ENCODE measurements at regions not wholly inside any gene's neighbourhood (a gene's known extent, or its start where the extent isn't known, plus 50 kb on each side); places are given as distances from the start of the nearest gene placed in this dataset.
"Not testable (repeated sequence)": the region's sequence is repeated elsewhere in the genome, so short reads cannot be mapped to it uniquely, and the experiment has no call there.

GRCh38 chr4:134628066-134628465, 426.5 kb upstream of the PABPC4L start:
- no peak for TF ChIP-seq CTCF (IDR thresholded peaks at IDR 0.05; ENCODE audit: low read depth, low read length, missing control alignments)
- DNase-seq (ENCODE audit: low read depth), result peak; percentile 2
- H3K4me3 ChIP-seq (ENCODE audit: low read depth, low read length), result no peak overlapping the region
- in situ Hi-C loops (cut with HindIII; ENCODE audit: low sequenced_read_pairs), result no loop called here

DNA sequence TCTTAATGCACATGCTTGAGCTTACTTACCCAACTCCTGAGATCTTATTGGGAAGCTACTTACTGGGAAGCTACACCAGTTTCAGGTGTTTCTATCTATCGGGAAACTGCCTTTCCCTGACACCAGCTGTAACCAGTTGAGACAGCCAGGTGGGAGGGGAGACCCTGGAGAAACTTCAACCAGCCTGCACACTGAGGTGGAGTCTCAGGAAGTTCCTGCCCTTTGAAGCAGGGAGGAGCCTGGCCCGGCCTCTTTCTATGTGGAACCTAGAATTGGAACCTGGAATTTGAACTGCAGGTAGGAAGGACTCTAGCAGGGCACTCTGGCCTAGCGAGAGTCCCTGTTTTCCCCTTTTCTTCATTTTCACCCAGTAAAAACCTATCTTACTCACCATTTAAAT, 425.8 kb upstream of the PABPC4L start:
- in situ Hi-C loops (cut with HindIII; ENCODE audit: low sequenced_read_pairs), result no loop called here
- no peak for DNase-seq (ENCODE audit: low read depth)
- TF ChIP-seq CTCF (IDR thresholded peaks at IDR 0.05; ENCODE audit: low read depth, low read length, missing control alignments), result no peak
- H3K4me3 ChIP-seq (ENCODE audit: low read depth, low read length), result no peak overlapping the region

DNA sequence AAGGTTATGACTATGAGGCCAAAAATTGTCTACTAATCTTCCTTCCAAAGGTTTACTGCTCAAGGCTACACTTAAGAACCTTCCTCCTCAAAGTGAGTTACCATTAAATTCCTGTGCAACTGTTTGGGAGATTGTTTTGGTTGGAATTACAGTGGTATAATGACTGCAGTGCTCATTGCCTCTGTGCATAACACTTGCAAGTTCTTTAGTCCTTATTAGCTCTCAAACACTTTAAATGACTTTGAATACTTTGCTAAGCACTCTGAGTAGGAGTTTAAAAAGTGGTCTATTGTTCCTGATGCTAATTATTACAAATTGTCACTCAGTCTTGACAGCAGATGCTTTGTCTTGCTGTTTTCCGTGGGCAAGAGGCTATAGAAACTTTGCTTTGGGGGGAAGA, 422.8 kb upstream of the PABPC4L start:
- no peak for TF ChIP-seq CTCF (IDR thresholded peaks at IDR 0.05; ENCODE audit: low read depth, low read length, missing control alignments)
- no peak for DNase-seq (ENCODE audit: low read depth)
- H3K4me3 ChIP-seq (ENCODE audit: low read depth, low read length), result no peak overlapping the region
- in situ Hi-C loops (cut with HindIII; ENCODE audit: low sequenced_read_pairs), result no loop called here

DNA sequence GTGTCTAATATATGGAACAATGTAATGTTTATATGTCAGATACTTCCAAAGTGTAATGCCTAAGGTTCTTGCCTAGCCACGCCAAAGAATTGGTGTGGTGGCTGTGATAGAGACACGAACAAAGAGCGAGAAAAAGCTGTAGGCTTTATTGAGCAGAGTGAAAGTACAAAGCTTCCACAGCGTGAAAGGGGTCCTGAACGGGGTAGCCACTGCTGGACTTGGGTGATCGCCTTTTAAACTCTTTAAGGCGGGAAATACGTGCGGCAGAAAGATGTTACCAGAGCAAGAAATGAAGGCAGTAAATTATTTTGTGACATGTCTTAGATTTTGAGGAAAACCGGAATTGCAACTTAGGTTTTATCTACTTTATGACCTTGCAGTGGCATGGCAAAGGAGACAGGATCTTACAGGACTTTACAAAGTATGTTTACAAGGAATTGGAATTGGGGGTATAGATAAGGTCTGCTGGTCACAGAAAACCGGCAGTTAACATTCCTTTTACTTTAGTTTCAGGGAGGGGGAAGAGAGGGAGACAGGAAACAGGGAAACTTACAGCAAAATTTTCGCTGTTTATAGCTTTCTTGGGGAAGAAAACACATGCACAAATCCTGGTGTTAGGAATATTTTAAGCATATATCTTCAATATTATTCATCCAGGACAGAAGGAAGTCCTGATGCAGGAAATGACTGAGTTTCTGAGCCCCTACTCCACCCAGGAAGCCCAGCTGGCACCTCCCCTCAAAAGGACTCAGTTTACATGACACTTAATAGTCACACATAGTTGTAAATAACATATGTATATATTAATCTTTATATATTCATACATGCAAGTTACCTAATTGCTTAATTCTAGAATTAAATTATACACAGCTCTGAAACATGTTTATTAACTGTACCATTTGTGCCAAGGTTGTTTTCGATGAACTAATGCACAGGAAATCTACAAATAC, 421.3 kb upstream of the PABPC4L start:
- DNase-seq (ENCODE audit: low read depth); in situ Hi-C loops (cut with HindIII; ENCODE audit: low sequenced_read_pairs); H3K4me3 ChIP-seq (ENCODE audit: low read depth, low read length): not testable (repeated sequence)

DNA sequence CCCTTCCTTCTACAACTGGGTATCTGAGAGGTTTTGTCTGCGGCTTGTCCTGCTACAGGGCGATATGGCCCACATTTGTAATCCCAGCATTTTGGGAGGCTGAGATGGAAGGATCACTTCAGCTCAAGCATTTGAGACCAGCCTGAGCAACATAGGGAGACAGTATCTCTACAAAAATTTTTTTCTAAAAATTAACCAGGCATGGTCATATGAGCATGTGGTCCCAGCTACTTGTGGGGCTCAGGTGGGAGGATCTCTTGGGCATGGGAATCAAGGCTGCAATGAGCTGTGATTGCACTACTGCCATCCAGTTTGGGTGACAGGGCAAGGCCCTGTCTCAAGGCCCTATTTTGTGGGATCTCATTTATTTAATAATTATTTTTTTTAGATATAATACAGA, 420.6 kb upstream of the PABPC4L start:
- H3K4me3 ChIP-seq (ENCODE audit: low read depth, low read length), result no peak overlapping the region
- DNase-seq (ENCODE audit: low read depth), result no peak
- in situ Hi-C loops (cut with HindIII; ENCODE audit: low sequenced_read_pairs), result no loop called here
- TF ChIP-seq CTCF (IDR thresholded peaks at IDR 0.05; ENCODE audit: low read depth, low read length, missing control alignments), result no peak

DNA sequence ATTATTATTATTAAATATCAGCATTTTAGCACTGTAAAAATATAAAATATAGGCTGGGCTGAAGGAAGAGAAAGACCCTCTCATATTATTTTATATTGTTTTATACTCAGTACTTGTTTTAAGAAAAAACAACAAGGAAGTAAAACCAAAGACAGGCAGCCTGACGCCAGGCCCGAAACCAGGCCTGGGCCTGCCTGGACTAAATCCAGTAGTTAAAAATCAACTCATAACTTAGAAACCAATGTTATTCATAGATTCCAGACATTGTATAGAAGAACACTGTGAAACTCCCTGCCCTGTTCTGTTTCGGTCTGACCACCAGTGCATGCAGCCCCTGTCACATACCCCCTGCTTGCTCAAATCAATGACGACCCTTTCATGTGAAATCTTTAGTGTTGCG, 420.1 kb upstream of the PABPC4L start:
- DNase-seq (ENCODE audit: low read depth); H3K4me3 ChIP-seq (ENCODE audit: low read depth, low read length): not testable (repeated sequence)

GRCh38 chr4:134610956-134611355, 409.4 kb upstream of the PABPC4L start:
- no peak for TF ChIP-seq CTCF (IDR thresholded peaks at IDR 0.05; ENCODE audit: low read depth, low read length, missing control alignments)
- DNase-seq (ENCODE audit: low read depth), result no peak
- no peak overlapping the region for H3K4me3 ChIP-seq (ENCODE audit: low read depth, low read length)
- in situ Hi-C loops (cut with HindIII; ENCODE audit: low sequenced_read_pairs), result no loop called here

More for the DNA sequence above, 420.1 kb upstream of the PABPC4L start:
- in situ Hi-C loops (cut with HindIII; ENCODE audit: low sequenced_read_pairs), result not testable (repeated sequence)
